ENCODE measurements at regions not wholly inside any gene's neighbourhood (a gene's known extent, or its start where the extent isn't known, plus 50 kb on each side); places are given as distances from the start of the nearest gene placed in this dataset.
"Not testable (repeated sequence)": the region's sequence is repeated elsewhere in the genome, so short reads cannot be mapped to it uniquely, and the experiment has no call there.

DNA sequence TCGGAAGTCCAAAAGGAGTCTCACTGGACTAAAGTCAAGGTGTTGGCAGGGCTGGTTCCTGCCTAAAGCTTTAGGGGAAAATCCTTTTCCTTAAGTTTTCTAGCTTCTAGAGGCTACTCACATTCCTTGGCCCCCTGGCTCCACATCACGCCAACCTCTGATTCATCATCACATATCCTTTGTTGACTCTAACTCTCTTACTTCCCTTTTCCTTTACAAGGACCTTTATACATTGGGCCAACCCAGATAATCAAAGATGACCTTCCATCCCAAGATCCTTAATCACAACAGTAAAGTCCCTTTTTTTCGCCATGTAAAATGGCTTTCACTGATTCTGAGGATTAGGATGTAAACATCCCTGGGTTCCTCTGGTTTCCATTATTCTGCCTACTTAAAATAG lies 146.4 kb upstream of the DCAF8L1 start:
- TF ChIP-seq, protein P1, sequence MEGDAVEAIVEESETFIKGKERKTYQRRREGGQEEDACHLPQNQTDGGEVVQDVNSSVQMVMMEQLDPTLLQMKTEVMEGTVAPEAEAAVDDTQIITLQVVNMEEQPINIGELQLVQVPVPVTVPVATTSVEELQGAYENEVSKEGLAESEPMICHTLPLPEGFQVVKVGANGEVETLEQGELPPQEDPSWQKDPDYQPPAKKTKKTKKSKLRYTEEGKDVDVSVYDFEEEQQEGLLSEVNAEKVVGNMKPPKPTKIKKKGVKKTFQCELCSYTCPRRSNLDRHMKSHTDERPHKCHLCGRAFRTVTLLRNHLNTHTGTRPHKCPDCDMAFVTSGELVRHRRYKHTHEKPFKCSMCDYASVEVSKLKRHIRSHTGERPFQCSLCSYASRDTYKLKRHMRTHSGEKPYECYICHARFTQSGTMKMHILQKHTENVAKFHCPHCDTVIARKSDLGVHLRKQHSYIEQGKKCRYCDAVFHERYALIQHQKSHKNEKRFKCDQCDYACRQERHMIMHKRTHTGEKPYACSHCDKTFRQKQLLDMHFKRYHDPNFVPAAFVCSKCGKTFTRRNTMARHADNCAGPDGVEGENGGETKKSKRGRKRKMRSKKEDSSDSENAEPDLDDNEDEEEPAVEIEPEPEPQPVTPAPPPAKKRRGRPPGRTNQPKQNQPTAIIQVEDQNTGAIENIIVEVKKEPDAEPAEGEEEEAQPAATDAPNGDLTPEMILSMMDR (IDR thresholded peaks at IDR 0.05; ENCODE audit: low read depth, low read length): no peak
- DNase-seq (ENCODE audit: low read depth in 2 of 2): no peak

DNA sequence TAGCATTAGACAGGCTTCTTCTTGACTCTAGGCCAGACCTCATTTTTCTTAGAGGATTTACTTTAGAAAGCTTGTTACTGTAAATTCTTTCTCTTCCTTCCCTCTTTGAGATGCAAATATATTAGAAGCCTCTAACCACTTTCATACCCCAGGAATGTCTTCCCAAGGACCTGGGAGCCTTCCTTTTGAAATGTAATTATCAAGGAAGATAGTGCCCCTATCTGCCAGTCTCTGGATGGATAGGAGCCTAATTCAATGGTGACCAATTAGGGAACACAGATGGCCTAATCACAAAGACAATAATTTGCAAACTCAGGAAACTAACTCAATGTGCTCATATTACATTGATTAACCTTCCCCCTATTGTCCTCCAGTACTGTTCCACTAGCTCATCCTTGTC lies 145.6 kb upstream of the DCAF8L1 start:
- DNase-seq (ENCODE audit: low read depth in 2 of 2): no peak
- no peak overlapping the region for H3K4me3 ChIP-seq (replicated peaks in 1 of 2; ENCODE audit: low read depth in 2 of 2, low read length in 2 of 2)
- TF ChIP-seq, protein P1 (IDR thresholded peaks at IDR 0.05; ENCODE audit: low read depth, low read length): no peak

More for the DNA sequence above, 146.4 kb upstream of the DCAF8L1 start:
- H3K4me3 ChIP-seq (replicated peaks in 1 of 2; ENCODE audit: low read depth in 2 of 2, low read length in 2 of 2): no peak overlapping the region

DNA sequence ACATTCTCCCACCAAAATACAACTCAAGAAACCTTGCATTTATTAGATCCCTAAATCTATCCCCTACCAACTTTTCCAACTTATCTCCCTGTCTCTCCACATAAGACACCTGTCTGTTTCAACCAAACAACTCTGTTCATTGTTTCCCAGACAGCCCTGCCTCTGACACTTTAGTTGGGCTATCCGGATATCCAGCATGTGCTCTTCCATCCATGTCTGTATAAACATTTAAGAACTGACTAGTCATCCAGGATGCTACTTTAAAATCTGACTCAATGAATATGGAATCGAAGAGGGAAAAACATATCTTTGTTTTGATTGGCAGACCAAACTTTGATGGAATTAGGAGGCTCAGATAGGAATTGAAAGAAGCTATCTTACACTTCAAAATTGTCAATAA lies 143.2 kb upstream of the DCAF8L1 start:
- DNase-seq (ENCODE audit: low read depth in 2 of 2): peak in 1 of 2 donors; percentile 20
- H3K4me3 ChIP-seq (replicated peaks in 1 of 2; ENCODE audit: low read depth in 2 of 2, low read length in 2 of 2): no peak overlapping the region
- TF ChIP-seq, protein P1 (IDR thresholded peaks at IDR 0.05; ENCODE audit: low read depth, low read length): no peak

DNA sequence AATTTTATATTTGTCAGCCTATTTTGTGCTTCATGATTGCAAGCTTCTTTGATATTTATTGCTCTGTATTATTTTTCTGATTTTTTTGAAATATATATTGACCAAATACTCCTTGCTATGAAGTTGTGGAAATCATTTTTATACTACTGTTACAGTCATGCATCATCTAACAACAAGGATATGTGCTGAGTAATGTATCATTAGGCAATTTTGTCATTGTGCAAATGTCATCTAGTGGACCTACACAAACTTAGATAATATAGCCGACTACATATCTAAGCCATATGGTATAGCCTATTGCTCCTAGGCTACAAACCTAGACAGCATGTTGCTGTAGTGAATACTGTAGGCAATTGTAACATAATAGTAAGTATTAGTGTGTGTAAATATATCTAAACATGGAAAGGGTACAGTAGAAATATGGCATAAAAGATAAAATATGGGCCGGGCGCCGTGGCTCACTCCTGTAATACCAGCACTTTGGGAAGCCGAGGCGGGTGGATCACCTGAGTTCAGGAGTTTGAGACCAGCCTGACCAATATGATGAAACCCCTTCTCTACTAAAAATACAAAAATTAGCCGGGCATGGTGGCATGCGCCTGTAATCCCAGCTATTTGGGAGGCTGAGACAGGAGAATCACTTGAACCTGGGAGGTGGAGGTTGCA lies 139.5 kb upstream of the DCAF8L1 start:
- H3K4me3 ChIP-seq (replicated peaks in 1 of 2; ENCODE audit: low read depth in 2 of 2, low read length in 2 of 2); DNase-seq (ENCODE audit: low read depth in 2 of 2): not testable (repeated sequence)

DNA sequence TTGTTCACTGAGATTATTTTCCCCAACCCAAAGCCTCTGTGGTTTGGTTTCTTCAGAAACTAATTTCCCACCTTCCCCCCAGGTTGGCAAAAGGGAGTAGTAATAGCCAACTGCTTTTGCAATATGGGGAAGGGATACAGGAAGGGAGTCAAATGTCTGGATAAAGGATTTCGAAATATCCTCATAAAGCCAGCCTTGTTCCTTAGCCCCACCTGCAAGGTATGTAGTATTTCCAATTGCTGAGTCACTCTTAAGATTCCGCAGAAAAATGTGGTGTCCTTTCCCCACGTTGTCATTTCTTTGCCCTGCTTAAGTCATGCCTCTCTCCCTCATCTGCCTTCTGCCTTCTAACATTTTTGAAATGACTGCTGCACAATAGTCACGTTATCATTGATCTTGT lies 138.8 kb upstream of the DCAF8L1 start:
- TF ChIP-seq, protein P1 (IDR thresholded peaks at IDR 0.05; ENCODE audit: low read depth, low read length): no peak

DNA sequence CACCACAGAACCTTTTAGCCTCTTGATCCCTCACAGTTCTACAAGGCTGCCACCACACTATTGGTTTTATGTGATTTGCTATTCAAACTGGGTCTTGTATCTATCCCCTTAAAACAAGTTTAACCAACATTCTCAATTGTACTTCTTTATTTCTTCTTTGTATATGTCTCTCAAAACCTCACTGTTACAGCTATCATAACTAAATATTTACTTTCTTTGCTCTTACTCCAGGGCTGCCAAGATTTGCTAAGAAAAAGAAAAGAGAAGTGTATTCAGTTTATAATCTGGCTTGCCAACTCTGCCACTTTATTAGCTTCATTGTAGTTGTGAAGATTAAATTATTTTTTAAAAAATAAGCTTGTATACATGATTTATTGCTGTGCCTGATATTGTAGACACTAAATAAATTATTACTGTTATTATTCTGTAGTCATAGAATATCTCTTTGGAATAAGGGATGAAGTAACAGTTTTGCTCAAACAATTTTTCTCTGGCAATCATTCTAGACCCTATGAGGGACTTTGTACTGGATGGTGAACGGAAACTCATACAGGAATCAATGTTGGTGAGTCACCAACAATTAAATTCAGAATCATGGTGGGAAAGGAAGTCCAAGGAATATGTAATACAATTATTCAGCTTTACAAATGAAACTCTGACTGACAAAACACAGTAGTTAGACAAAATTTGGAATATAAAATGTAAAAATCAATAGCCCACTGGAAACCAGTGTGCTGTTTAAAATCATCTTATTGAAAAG lies 127.1 kb upstream of the DCAF8L1 start:
- no peak for DNase-seq (ENCODE audit: low read depth in 2 of 2)

More for the DNA sequence above, 138.8 kb upstream of the DCAF8L1 start:
- H3K4me3 ChIP-seq (replicated peaks in 1 of 2; ENCODE audit: low read depth in 2 of 2, low read length in 2 of 2): no peak overlapping the region
- DNase-seq (ENCODE audit: low read depth in 2 of 2): no peak

DNA sequence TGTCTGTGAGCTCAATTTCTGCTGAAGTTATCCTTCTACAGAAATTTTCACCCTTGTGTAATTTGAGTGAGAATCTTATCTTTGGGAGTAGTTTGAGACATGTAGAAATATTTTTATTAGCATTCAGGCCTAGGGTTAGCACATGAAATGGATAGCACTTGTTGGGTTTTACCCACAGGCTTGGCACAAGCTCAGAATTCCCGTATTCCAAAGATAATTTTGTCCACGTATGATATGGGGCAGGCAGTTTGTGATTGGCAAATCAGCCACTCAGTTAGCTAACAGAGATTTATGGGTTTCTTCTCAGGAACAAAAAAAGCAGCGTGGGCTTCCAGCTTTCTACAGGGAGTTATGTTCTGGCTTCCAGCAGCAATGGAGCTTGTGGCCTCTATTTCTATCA lies 117.9 kb upstream of the DCAF8L1 start:
- TF ChIP-seq, protein P1 (IDR thresholded peaks at IDR 0.05; ENCODE audit: low read depth, low read length): no peak

More for the DNA sequence above, 127.1 kb upstream of the DCAF8L1 start:
- no peak overlapping the region for H3K4me3 ChIP-seq (replicated peaks in 1 of 2; ENCODE audit: low read depth in 2 of 2, low read length in 2 of 2)
- TF ChIP-seq, protein P1 (IDR thresholded peaks at IDR 0.05; ENCODE audit: low read depth, low read length): no peak

More for the DNA sequence above, 117.9 kb upstream of the DCAF8L1 start:
- H3K4me3 ChIP-seq (replicated peaks in 1 of 2; ENCODE audit: low read depth in 2 of 2, low read length in 2 of 2): no peak overlapping the region
- DNase-seq (ENCODE audit: low read depth in 2 of 2): peak in 1 of 2 donors; percentile 57

Data from cardiac fibroblast (primary cell).